Chondrocyte (in vitro differentiated cells): ENCODE measurements at regions not wholly inside any gene's neighbourhood (a gene's known extent, or its start where the extent isn't known, plus 50 kb on each side); places are given as distances from the start of the nearest gene placed in this dataset.

Experiments used
- DNase-seq: peaks from one replicate; pipeline ENCODE4 v3.0.0; 2021; ENCODE audit warnings: mixed read lengths, low spot score
- H3K27ac Mint-ChIP-seq: one replicate; pipeline ENCODE4 v1.8.0; 2021; ENCODE audit warnings: mild to moderate bottlenecking, moderate library complexity, mixed read lengths; ENCODE audit not compliant: unreplicated experiment
- H3K27me3 Mint-ChIP-seq: 2 replicates; pipeline ENCODE4 v1.8.0; 2021; ENCODE audit warnings: low read depth, mixed read lengths
- H3K36me3 Mint-ChIP-seq: 2 replicates; pipeline ENCODE4 v1.8.0; 2021; ENCODE audit warnings: low read depth, mixed read lengths
- H3K4me1 Mint-ChIP-seq: 2 replicates; pipeline ENCODE4 v1.8.0; 2021; ENCODE audit warnings: low read depth, mild to moderate bottlenecking, mixed read lengths
- H3K4me3 Mint-ChIP-seq: one replicate; pipeline ENCODE4 v1.8.0; 2021; ENCODE audit warnings: mild to moderate bottlenecking, moderate library complexity, mixed read lengths; ENCODE audit not compliant: unreplicated experiment
- H3K9me3 Mint-ChIP-seq: 2 replicates; pipeline ENCODE4 v1.8.0; 2021; ENCODE audit warnings: low read depth, mixed read lengths
- CTCF ChIP-seq: fragments of 200-600 bp; sonication (generic); IDR thresholded peaks from 2 replicates; pipeline ENCODE4 v1.5.0; 2021; ENCODE audit warnings: antibody characterized with exemption, mild to moderate bottlenecking, moderate library complexity

- TF ChIP-seq CTCF, result peak; percentile 35
- no peak overlapping the region for H3K27ac Mint-ChIP-seq
- no peaks in the 10 kb centered on the region for H3K27me3 Mint-ChIP-seq
- H3K36me3 Mint-ChIP-seq, result peaks cover 7% of the 10 kb centered on the region
- H3K4me3 Mint-ChIP-seq, result no peak overlapping the region
- no peaks in the 10 kb centered on the region for H3K4me1 Mint-ChIP-seq
- H3K9me3 Mint-ChIP-seq, result peaks cover 44% of the 10 kb centered on the region
- no peak for DNase-seq
Measured at GRCh38 chr17:14688134-14688533, 387.3 kb downstream of the HS3ST3B1 start.

GRCh38 chr17:14672830-14673229, 371.9 kb downstream of the HS3ST3B1 start:
- no peaks in the 10 kb centered on the region for H3K27me3 Mint-ChIP-seq
- H3K4me1 Mint-ChIP-seq, result peaks cover 4% of the 10 kb centered on the region
- no peak overlapping the region for H3K27ac Mint-ChIP-seq
- H3K36me3 Mint-ChIP-seq, result peaks cover 2% of the 10 kb centered on the region
- no peak for DNase-seq
- H3K4me3 Mint-ChIP-seq, result no peak overlapping the region
- H3K9me3 Mint-ChIP-seq, result peaks cover 7% of the 10 kb centered on the region
- TF ChIP-seq CTCF, result no peak

- no peak for TF ChIP-seq CTCF
- H3K4me3 Mint-ChIP-seq, result no peak overlapping the region
- no peaks in the 10 kb centered on the region for H3K9me3 Mint-ChIP-seq
- no peaks in the 10 kb centered on the region for H3K27me3 Mint-ChIP-seq
- peaks cover 1% of the 10 kb centered on the region for H3K36me3 Mint-ChIP-seq
- H3K4me1 Mint-ChIP-seq, result peaks cover 4% of the 10 kb centered on the region
- no peak overlapping the region for H3K27ac Mint-ChIP-seq
- DNase-seq, result no peak
Measured at GRCh38 chr17:14670861-14671260, 370.0 kb downstream of the HS3ST3B1 start.

- Mint-ChIP-seq H3K4me1 (peaks cover 3% of the 10 kb centered on the region), H3K27me3 (no peaks in the 10 kb centered on the region), H3K4me3 (no peak overlapping the region), H3K27ac (no peak overlapping the region), H3K36me3 (peaks cover 1% of the 10 kb centered on the region), H3K9me3 (no peaks in the 10 kb centered on the region)
- DNase-seq, result no peak
- TF ChIP-seq CTCF, result no peak
Measured at GRCh38 chr17:14664511-14664910, 363.6 kb downstream of the HS3ST3B1 start.

- no peak for DNase-seq
- H3K9me3 Mint-ChIP-seq, result peaks cover 5% of the 10 kb centered on the region
- no peak overlapping the region for H3K4me3 Mint-ChIP-seq
- no peaks in the 10 kb centered on the region for H3K36me3 Mint-ChIP-seq
- H3K4me1 Mint-ChIP-seq, result no peaks in the 10 kb centered on the region
- H3K27ac Mint-ChIP-seq, result no peak overlapping the region
- no peak for TF ChIP-seq CTCF
- H3K27me3 Mint-ChIP-seq, result no peaks in the 10 kb centered on the region
Measured at GRCh38 chr17:14641117-14641516, 340.2 kb downstream of the HS3ST3B1 start.
